BE2C (cell line): ENCODE measurements at regions not wholly inside any gene's neighbourhood (a gene's known extent, or its start where the extent isn't known, plus 50 kb on each side); places are given as distances from the start of the nearest gene placed in this dataset.

Experiments
- DNase-seq: peaks from one replicate; pipeline ENCODE4 v3.0.0-alpha.2; 2020
- H3K27me3 ChIP-seq: fragments of 250-450 bp; sonication (Bioruptor Pico); 2 replicates; pipeline ENCODE4 v1.5.1; 2020; ENCODE audit warnings: mild to moderate bottlenecking
- H3K36me3 ChIP-seq: fragments of 250-450 bp; sonication (Bioruptor Pico); 2 replicates; pipeline ENCODE4 v1.5.1; 2020; ENCODE audit warnings: mild to moderate bottlenecking
- H3K4me1 ChIP-seq: fragments of 250-450 bp; sonication (Bioruptor Pico); 2 replicates; pipeline ENCODE4 v1.5.1; 2020
- H3K4me3 ChIP-seq: 2 replicates; pipeline ENCODE4 v1.5.1; 2011; ENCODE audit warnings: low read depth, low read length
- H3K9me3 ChIP-seq: fragments of 250-450 bp; sonication (Bioruptor Pico); 2 replicates; pipeline ENCODE4 v1.5.1; 2020
- CTCF ChIP-seq: IDR thresholded peaks from 2 replicates; pipeline ENCODE4 v1.5.1; 2012; ENCODE audit warnings: mild to moderate bottlenecking, low read depth, low read length

GRCh38 chr12:20201733-20202132, 166.6 kb upstream of the PDE3A start:
- no peaks in the 10 kb centered on the region for H3K4me1 ChIP-seq
- DNase-seq, result no peak
- H3K4me3 ChIP-seq, result no peak overlapping the region
- TF ChIP-seq CTCF, result no peak
- no peaks in the 10 kb centered on the region for H3K36me3 ChIP-seq
- no peaks in the 10 kb centered on the region for H3K9me3 ChIP-seq
- H3K27me3 ChIP-seq, result no peaks in the 10 kb centered on the region

GRCh38 chr12:20205854-20206253, 162.5 kb upstream of the PDE3A start:
- Histone ChIP-seq H3K4me1 (no peaks in the 10 kb centered on the region), H3K9me3 (no peaks in the 10 kb centered on the region)
- no peak for DNase-seq

GRCh38 chr12:20206410-20206809, 161.9 kb upstream of the PDE3A start:
- DNase-seq, result no peak
- no peak overlapping the region for H3K4me3 ChIP-seq

More at GRCh38 chr12:20205854-20206253, 162.5 kb upstream of the PDE3A start:
- H3K4me3 ChIP-seq, result no peak overlapping the region
- H3K36me3 ChIP-seq, result no peaks in the 10 kb centered on the region
- no peak for TF ChIP-seq CTCF
- H3K27me3 ChIP-seq, result no peaks in the 10 kb centered on the region

GRCh38 chr12:20210621-20211215, 157.6 kb upstream of the PDE3A start:
- Histone ChIP-seq H3K4me1 (peaks cover 20% of the 10 kb centered on the region), H3K27me3 (no peaks in the 10 kb centered on the region), H3K9me3 (no peaks in the 10 kb centered on the region), H3K4me3 (no peak overlapping the region), H3K36me3 (no peaks in the 10 kb centered on the region)
- no peak for DNase-seq
- no peak for TF ChIP-seq CTCF

More at GRCh38 chr12:20206410-20206809, 161.9 kb upstream of the PDE3A start:
- Histone ChIP-seq H3K27me3 (no peaks in the 10 kb centered on the region), H3K9me3 (no peaks in the 10 kb centered on the region), H3K36me3 (no peaks in the 10 kb centered on the region), H3K4me1 (no peaks in the 10 kb centered on the region)
- no peak for TF ChIP-seq CTCF

GRCh38 chr12:20211541-20211940, 156.8 kb upstream of the PDE3A start:
- H3K4me3 ChIP-seq, result no peak overlapping the region
- TF ChIP-seq CTCF, result no peak
- H3K9me3 ChIP-seq, result no peaks in the 10 kb centered on the region
- no peak for DNase-seq
- no peaks in the 10 kb centered on the region for H3K36me3 ChIP-seq
- H3K27me3 ChIP-seq, result no peaks in the 10 kb centered on the region
- H3K4me1 ChIP-seq, result peaks cover 20% of the 10 kb centered on the region

- Histone ChIP-seq H3K4me1 (peaks cover 20% of the 10 kb centered on the region), H3K9me3 (no peaks in the 10 kb centered on the region), H3K36me3 (no peaks in the 10 kb centered on the region), H3K27me3 (no peaks in the 10 kb centered on the region), H3K4me3 (peak overlapping the region; percentile 1; the same call in 1 of the 2 replicates)
- TF ChIP-seq CTCF, result no peak
- no peak for DNase-seq
Measured at GRCh38 chr12:20211981-20212421, 156.3 kb upstream of the PDE3A start.
